Prostate gland (tissue), 2 donors: ENCODE measurements at regions not wholly inside any gene's neighbourhood (a gene's known extent, or its start where the extent isn't known, plus 50 kb on each side); places are given as distances from the start of the nearest gene placed in this dataset.

Experiments used
- POLR2A ChIP-seq: fragments of 450-650 bp; IDR thresholded peaks from one replicate; pipeline ENCODE4 v1.6.1; 2016; ENCODE audit warnings: antibody characterized with exemption, mild to moderate bottlenecking
- TF ChIP-seq, protein P1 (sequence below), 4 experiments: fragments of 200-600 bp in 2 of 4; fragments of 450-650 bp in 2 of 4; sonication (generic) in 2 of 4; IDR thresholded peaks; 1 replicate in 3 of 4; 2 replicates in 1 of 4; pipeline ENCODE4 v1.5.1; 2016 to 2019; ENCODE audit warnings: antibody characterized with exemption in 4 of 4, mild to moderate bottlenecking in 2 of 4, moderate library complexity in 2 of 4

DNA sequence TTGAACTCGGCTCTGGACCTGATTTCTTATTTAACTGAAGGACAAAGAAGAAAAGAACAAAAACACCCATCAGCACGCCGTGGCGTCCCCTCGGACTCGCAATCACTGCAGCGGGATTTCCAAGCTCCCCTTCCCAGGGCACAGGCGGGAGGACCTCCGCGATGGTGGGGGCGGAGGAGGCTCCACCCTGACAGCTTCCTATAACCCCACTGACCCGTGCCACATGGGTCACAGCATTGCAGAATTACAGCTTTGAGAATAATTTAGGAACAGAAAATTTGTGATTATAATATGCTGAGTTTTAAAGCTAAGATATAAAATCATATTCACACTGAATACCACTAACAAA, 129.7 kb upstream of the SEC61G start:
- TF ChIP-seq, protein P1, sequence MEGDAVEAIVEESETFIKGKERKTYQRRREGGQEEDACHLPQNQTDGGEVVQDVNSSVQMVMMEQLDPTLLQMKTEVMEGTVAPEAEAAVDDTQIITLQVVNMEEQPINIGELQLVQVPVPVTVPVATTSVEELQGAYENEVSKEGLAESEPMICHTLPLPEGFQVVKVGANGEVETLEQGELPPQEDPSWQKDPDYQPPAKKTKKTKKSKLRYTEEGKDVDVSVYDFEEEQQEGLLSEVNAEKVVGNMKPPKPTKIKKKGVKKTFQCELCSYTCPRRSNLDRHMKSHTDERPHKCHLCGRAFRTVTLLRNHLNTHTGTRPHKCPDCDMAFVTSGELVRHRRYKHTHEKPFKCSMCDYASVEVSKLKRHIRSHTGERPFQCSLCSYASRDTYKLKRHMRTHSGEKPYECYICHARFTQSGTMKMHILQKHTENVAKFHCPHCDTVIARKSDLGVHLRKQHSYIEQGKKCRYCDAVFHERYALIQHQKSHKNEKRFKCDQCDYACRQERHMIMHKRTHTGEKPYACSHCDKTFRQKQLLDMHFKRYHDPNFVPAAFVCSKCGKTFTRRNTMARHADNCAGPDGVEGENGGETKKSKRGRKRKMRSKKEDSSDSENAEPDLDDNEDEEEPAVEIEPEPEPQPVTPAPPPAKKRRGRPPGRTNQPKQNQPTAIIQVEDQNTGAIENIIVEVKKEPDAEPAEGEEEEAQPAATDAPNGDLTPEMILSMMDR (IDR thresholded peaks at IDR 0.05): no peak
- TF ChIP-seq POLR2A: no peak
